HepG2 (cell line): ENCODE measurements at regions not wholly inside any gene's neighbourhood (a gene's known extent, or its start where the extent isn't known, plus 50 kb on each side); places are given as distances from the start of the nearest gene placed in this dataset.

Source experiments
- ATF6 ChIP-seq: sonication (generic); formaldehyde crosslinking; conservative IDR thresholded peaks from 2 replicates; pipeline ENCODE4 v1.4.0; 2020; ENCODE audit warnings: missing genetic modification reagents
- ATM ChIP-seq: fragments of 450-650 bp; IDR thresholded peaks from 2 replicates; pipeline ENCODE4 v1.7.1; 2017; ENCODE audit warnings: mild to moderate bottlenecking, borderline replicate concordance
- CHCHD3 ChIP-seq: sonication (generic); formaldehyde crosslinking; IDR thresholded peaks from 2 replicates; pipeline ENCODE4 v1.8.0; 2022; ENCODE audit warnings: mild to moderate bottlenecking, missing genetic modification reagents, moderate library complexity
- ELF3 ChIP-seq: IDR thresholded peaks from 2 replicates; pipeline ENCODE4 v1.6.1; 2016; ENCODE audit warnings: missing genetic modification reagents, missing compliant biosample characterization
- ELK4 ChIP-seq: sonication (generic); formaldehyde crosslinking; IDR thresholded peaks from 2 replicates; pipeline ENCODE4 v1.9.0; 2021; ENCODE audit warnings: missing genetic modification reagents, borderline replicate concordance
- EP300 ChIP-seq, 3 experiments: sonication (generic) in 1 of 3; formaldehyde crosslinking in 1 of 3; IDR thresholded peaks; 2 replicates each; pipeline versions ENCODE4 v1.5.1 to v1.6.1; 2011 to 2020; ENCODE audit warnings: low read depth in 2 of 3, low read length in 2 of 3, borderline replicate concordance in 1 of 3, improper control_type of control experiment in 1 of 3, mild to moderate bottlenecking in 1 of 3, missing genetic modification reagents in 1 of 3, moderate library complexity in 1 of 3
- NFKB2 ChIP-seq: sonication (generic); formaldehyde crosslinking; IDR thresholded peaks from 2 replicates; pipeline ENCODE4 v1.4.0; 2020; ENCODE audit warnings: missing genetic modification reagents, borderline replicate concordance
- NR2F2 ChIP-seq: IDR thresholded peaks from 2 replicates; pipeline ENCODE4 v1.6.1; 2012; ENCODE audit warnings: low read depth, inconsistent platforms, borderline replicate concordance
- PBX2 ChIP-seq: IDR thresholded peaks from 2 replicates; pipeline ENCODE4 v1.6.1; 2016; ENCODE audit warnings: control low read depth
- ZBTB14 ChIP-seq: sonication (generic); formaldehyde crosslinking; IDR thresholded peaks from 2 replicates; pipeline ENCODE4 v1.4.0; 2020; ENCODE audit warnings: missing genetic modification reagents
- ZBTB8A ChIP-seq: sonication (generic); formaldehyde crosslinking; IDR thresholded peaks from 2 replicates; pipeline ENCODE4 v1.4.0; 2020; ENCODE audit warnings: mild to moderate bottlenecking, low read depth, missing genetic modification reagents, borderline replicate concordance
- ZNF674 ChIP-seq: sonication (generic); formaldehyde crosslinking; IDR thresholded peaks from 2 replicates; pipeline ENCODE4 v1.5.0; 2020; ENCODE audit warnings: low read depth, mild to moderate bottlenecking, missing genetic modification reagents
- ZNF883 ChIP-seq: sonication (generic); formaldehyde crosslinking; IDR thresholded peaks from 2 replicates; pipeline ENCODE4 v1.5.1; 2020; ENCODE audit warnings: mild to moderate bottlenecking, missing genetic modification reagents; ENCODE audit errors: not compliant biosample characterization
- TF ChIP-seq, protein P1 (sequence below): sonication (generic); formaldehyde crosslinking; IDR thresholded peaks from 2 replicates; pipeline ENCODE4; 2020; ENCODE audit warnings: missing genetic modification reagents, mild to moderate bottlenecking, borderline replicate concordance
- TF ChIP-seq, protein P2 (sequence below): sonication (generic); formaldehyde crosslinking; IDR thresholded peaks from 2 replicates; pipeline ENCODE4 v1.4.0; 2020; ENCODE audit warnings: missing genetic modification reagents, borderline replicate concordance
- TF ChIP-seq, protein P3 (sequence below): IDR thresholded peaks from 2 replicates; pipeline ENCODE4 v1.6.1; 2016; ENCODE audit warnings: mild to moderate bottlenecking, missing biosample characterization, missing genetic modification reagents
- TF ChIP-seq, protein P4 (sequence below): sonication (generic); formaldehyde crosslinking; IDR thresholded peaks from 2 replicates; pipeline ENCODE4 v1.8.0; 2022; ENCODE audit warnings: missing genetic modification reagents, low read depth, mild to moderate bottlenecking, borderline replicate concordance

GRCh38 chr6:149176971-149177667, 140.4 kb upstream of the TAB2 start (continued):
- TF ChIP-seq ELK4, result no peak
- TF ChIP-seq PBX2, result no peak
- TF ChIP-seq, protein P1, sequence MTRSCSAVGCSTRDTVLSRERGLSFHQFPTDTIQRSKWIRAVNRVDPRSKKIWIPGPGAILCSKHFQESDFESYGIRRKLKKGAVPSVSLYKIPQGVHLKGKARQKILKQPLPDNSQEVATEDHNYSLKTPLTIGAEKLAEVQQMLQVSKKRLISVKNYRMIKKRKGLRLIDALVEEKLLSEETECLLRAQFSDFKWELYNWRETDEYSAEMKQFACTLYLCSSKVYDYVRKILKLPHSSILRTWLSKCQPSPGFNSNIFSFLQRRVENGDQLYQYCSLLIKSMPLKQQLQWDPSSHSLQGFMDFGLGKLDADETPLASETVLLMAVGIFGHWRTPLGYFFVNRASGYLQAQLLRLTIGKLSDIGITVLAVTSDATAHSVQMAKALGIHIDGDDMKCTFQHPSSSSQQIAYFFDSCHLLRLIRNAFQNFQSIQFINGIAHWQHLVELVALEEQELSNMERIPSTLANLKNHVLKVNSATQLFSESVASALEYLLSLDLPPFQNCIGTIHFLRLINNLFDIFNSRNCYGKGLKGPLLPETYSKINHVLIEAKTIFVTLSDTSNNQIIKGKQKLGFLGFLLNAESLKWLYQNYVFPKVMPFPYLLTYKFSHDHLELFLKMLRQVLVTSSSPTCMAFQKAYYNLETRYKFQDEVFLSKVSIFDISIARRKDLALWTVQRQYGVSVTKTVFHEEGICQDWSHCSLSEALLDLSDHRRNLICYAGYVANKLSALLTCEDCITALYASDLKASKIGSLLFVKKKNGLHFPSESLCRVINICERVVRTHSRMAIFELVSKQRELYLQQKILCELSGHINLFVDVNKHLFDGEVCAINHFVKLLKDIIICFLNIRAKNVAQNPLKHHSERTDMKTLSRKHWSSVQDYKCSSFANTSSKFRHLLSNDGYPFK, result no peak
- no peak for TF ChIP-seq CHCHD3 (CRISPR knock-in tag)
- TF ChIP-seq ZBTB14 (CRISPR knock-in tag), result no peak
- no peak for TF ChIP-seq ATM
- TF ChIP-seq ZNF674 (CRISPR knock-in tag), result no peak
- no peak for TF ChIP-seq ATF6 (CRISPR knock-in tag)
- TF ChIP-seq NR2F2, result peak; percentile 89
- TF ChIP-seq, protein P2, sequence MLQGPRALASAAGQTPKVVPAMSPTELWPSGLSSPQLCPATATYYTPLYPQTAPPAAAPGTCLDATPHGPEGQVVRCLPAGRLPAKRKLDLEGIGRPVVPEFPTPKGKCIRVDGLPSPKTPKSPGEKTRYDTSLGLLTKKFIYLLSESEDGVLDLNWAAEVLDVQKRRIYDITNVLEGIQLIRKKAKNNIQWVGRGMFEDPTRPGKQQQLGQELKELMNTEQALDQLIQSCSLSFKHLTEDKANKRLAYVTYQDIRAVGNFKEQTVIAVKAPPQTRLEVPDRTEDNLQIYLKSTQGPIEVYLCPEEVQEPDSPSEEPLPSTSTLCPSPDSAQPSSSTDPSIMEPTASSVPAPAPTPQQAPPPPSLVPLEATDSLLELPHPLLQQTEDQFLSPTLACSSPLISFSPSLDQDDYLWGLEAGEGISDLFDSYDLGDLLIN (CRISPR knock-in tag), result no peak
- TF ChIP-seq ELF3, result peak; percentile 65
- no peak for TF ChIP-seq ZBTB8A (CRISPR knock-in tag)
- TF ChIP-seq, protein P3, sequence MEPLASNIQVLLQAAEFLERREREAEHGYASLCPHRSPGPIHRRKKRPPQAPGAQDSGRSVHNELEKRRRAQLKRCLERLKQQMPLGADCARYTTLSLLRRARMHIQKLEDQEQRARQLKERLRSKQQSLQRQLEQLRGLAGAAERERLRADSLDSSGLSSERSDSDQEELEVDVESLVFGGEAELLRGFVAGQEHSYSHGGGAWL (CRISPR knock-in tag), result no peak
- peak in 1 of 2 experiments; percentile 71; a peak in 2 of 4 replicates for TF ChIP-seq EP300 (IDR thresholded peaks at IDR 0.05; ENCODE audit: low read depth in 2 of 2, low read length in 2 of 2)
- no peak for TF ChIP-seq EP300 (CRISPR knock-in tag; IDR thresholded peaks at IDR 0.05; ENCODE audit: borderline replicate concordance)
- TF ChIP-seq, protein P4, sequence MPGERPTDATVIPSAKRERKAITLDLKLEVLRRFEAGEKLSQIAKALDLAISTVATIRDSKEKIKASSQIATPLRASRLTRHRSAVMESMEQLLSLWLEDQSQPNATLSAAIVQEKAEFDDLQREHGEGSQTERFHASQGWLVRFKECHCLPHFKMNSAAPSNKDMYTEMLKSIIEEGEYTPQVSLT (CRISPR knock-in tag), result no peak
- TF ChIP-seq ZNF883 (CRISPR knock-in tag), result no peak
- no peak for TF ChIP-seq NFKB2 (CRISPR knock-in tag)
